Osteoblast (primary cell): ENCODE measurements at regions not wholly inside any gene's neighbourhood (a gene's known extent, or its start where the extent isn't known, plus 50 kb on each side); places are given as distances from the start of the nearest gene placed in this dataset.

ENCODE experiments used
- DNase-seq: peaks from one replicate; pipeline ENCODE4 v3.0.0; 2011; ENCODE audit warnings: low spot score, mixed read lengths; ENCODE audit not compliant: insufficient read length; ENCODE audit errors: missing footprints
- H2AFZ ChIP-seq: 2 replicates; pipeline ENCODE4 v1.6.0; 2011; ENCODE audit warnings: mild to moderate bottlenecking, low read length
- H3K27ac ChIP-seq: 2 replicates; pipeline ENCODE4 v1.5.1; 2011; ENCODE audit warnings: mild to moderate bottlenecking, low read depth, low read length, moderate library complexity
- H3K27me3 ChIP-seq: 2 replicates; pipeline ENCODE4 v1.6.0; 2012; ENCODE audit warnings: mild to moderate bottlenecking, control low read depth, inconsistent platforms, low read length, moderate library complexity; ENCODE audit not compliant: insufficient read depth
- H3K36me3 ChIP-seq: 2 replicates; pipeline ENCODE4 v1.5.1; 2011; ENCODE audit warnings: mild to moderate bottlenecking, low read length, control low read depth, moderate library complexity; ENCODE audit not compliant: insufficient read depth
- H3K4me1 ChIP-seq: 2 replicates; pipeline ENCODE4 v1.5.1; 2011; ENCODE audit warnings: mild to moderate bottlenecking, low read length, control low read depth, moderate library complexity; ENCODE audit not compliant: insufficient read depth
- H3K4me2 ChIP-seq: 2 replicates; pipeline ENCODE4 v1.6.0; 2011; ENCODE audit warnings: mild to moderate bottlenecking, low read length; ENCODE audit not compliant: insufficient read depth
- H3K4me3 ChIP-seq: fragments of 200-600 bp; sonication (generic); 3 replicates; pipeline ENCODE4 v1.5.1; 2012; ENCODE audit warnings: mild to moderate bottlenecking, low read length, inconsistent platforms; ENCODE audit not compliant: insufficient read depth
- H3K79me2 ChIP-seq: 2 replicates; pipeline ENCODE4 v1.6.0; 2012; ENCODE audit warnings: mild to moderate bottlenecking, low read length, control low read depth, inconsistent platforms; ENCODE audit not compliant: insufficient read depth
- H3K9me3 ChIP-seq: 2 replicates; pipeline ENCODE4 v1.5.1; 2011; ENCODE audit warnings: low read depth, low read length, control low read depth
- H4K20me1 ChIP-seq: 2 replicates; pipeline ENCODE4 v1.6.0; 2012; ENCODE audit warnings: mild to moderate bottlenecking, low read length, control low read depth; ENCODE audit not compliant: insufficient read depth
- CTCF ChIP-seq: IDR thresholded peaks from 2 replicates; pipeline ENCODE4 v1.5.1; 2011; ENCODE audit warnings: mild to moderate bottlenecking, low read depth, low read length, moderate library complexity; ENCODE audit errors: extremely low read depth

DNA sequence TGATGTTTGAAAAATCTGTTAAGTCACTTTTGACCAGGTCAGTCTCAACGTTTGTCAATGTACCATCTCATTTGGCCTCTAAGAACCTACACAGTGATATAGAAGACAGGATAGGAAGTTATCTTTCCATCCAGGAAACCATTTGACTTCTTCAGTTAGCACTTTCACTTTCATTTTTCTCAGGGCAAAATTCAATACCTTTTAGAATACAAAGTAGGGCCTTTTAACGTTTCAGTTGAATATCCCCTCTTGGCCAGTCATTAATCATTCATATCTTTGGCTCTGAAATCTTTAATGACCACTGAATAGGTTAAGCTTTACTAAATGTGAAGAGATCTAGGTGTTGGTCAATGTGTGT, 101.1 kb upstream of the GNAQ start:
- Histone ChIP-seq H3K27me3 (peaks cover 2% of the 10 kb centered on the region), H3K4me3 (peak overlapping the region; percentile 57), H3K9me3 (no peaks in the 10 kb centered on the region), H3K36me3 (no peaks in the 10 kb centered on the region), H4K20me1 (no peaks in the 10 kb centered on the region), H3K4me2 (peak overlapping the region; percentile 82), H3K4me1 (peaks cover 19% of the 10 kb centered on the region), H2AFZ (peak overlapping the region; percentile 93), H3K79me2 (no peaks in the 10 kb centered on the region), H3K27ac (no peak overlapping the region)
- DNase-seq, result peak; percentile 6
- TF ChIP-seq CTCF, result no peak

GRCh38 chr9:78131969-78132700, 100.5 kb upstream of the GNAQ start:
- DNase-seq, result peak; percentile 18
- no peaks in the 10 kb centered on the region for H3K36me3 ChIP-seq
- no peaks in the 10 kb centered on the region for H4K20me1 ChIP-seq
- H2AFZ ChIP-seq, result peak overlapping the region; percentile 93
- no peak overlapping the region for H3K27ac ChIP-seq
- H3K4me2 ChIP-seq, result peak overlapping the region; percentile 82
- no peaks in the 10 kb centered on the region for H3K9me3 ChIP-seq
- no peaks in the 10 kb centered on the region for H3K79me2 ChIP-seq
- no peak for TF ChIP-seq CTCF
- peak overlapping the region; percentile 57 for H3K4me3 ChIP-seq
- H3K27me3 ChIP-seq, result peaks cover 2% of the 10 kb centered on the region
- H3K4me1 ChIP-seq, result peaks cover 19% of the 10 kb centered on the region

GRCh38 chr9:78130853-78131252, 99.2 kb upstream of the GNAQ start:
- Histone ChIP-seq H3K27me3 (peaks cover 7% of the 10 kb centered on the region), H4K20me1 (no peaks in the 10 kb centered on the region), H3K27ac (no peak overlapping the region), H3K4me3 (no peak overlapping the region), H3K36me3 (no peaks in the 10 kb centered on the region), H3K79me2 (no peaks in the 10 kb centered on the region), H3K4me1 (peaks cover 19% of the 10 kb centered on the region), H3K4me2 (peak overlapping the region; percentile 45), H3K9me3 (no peaks in the 10 kb centered on the region), H2AFZ (no peak overlapping the region)
- no peak for TF ChIP-seq CTCF
- no peak for DNase-seq

DNA sequence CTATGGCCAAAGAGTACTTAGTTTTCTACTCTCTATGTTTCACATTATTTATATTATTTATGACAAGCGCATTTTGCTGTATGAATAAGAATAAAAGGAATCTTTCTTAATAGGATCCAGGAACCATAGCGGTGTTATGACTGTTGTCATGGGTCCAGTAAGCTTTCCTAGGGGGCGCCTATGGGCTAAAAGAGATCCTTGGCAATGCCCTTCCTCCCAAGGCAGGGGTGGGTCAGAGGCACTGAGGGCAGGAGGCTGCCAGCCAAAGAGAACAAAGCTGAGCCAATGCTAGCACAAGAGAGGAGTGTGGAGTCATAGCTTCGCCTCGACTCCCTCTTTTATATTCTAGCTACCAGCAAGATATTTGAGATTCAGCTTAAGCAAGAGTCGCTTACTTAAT, 98.4 kb upstream of the GNAQ start:
- H3K4me3 ChIP-seq, result peak overlapping the region; percentile 6
- H4K20me1 ChIP-seq, result no peaks in the 10 kb centered on the region
- no peak overlapping the region for H3K27ac ChIP-seq
- H3K4me1 ChIP-seq, result peaks cover 19% of the 10 kb centered on the region
- peak overlapping the region; percentile 45 for H3K4me2 ChIP-seq
- H3K9me3 ChIP-seq, result no peaks in the 10 kb centered on the region
- peak; percentile 62 for TF ChIP-seq CTCF
- no peaks in the 10 kb centered on the region for H3K79me2 ChIP-seq
- H3K27me3 ChIP-seq, result peaks cover 13% of the 10 kb centered on the region
- peak overlapping the region; percentile 50 for H2AFZ ChIP-seq
- no peaks in the 10 kb centered on the region for H3K36me3 ChIP-seq
- peak; percentile 88 for DNase-seq
